ENCODE measurements at regions not wholly inside any gene's neighbourhood (a gene's known extent, or its start where the extent isn't known, plus 50 kb on each side); places are given as distances from the start of the nearest gene placed in this dataset.

- Histone ChIP-seq H3K4me1 (no peaks in the 10 kb centered on the region), H3K9me3 (peaks cover 0 to 3% (median 0%) of the 10 kb centered on the region in 4 donors), H3K27ac (no peak overlapping the region), H3K36me3 (no peaks in the 10 kb centered on the region), H3K27me3 (no peaks in the 10 kb centered on the region), H3K4me3 (no peak overlapping the region)
- 84 to 85% methylated on average over 2 of the region's 2 CpGs for WGBS, 2 donors
- DNase-seq = no peak
- no peak for TF ChIP-seq POLR2AphosphoS5 (IDR thresholded peaks at IDR 0.05)
- no peak for TF ChIP-seq CTCF (IDR thresholded peaks at IDR 0.05)
- TF ChIP-seq POLR2A (IDR thresholded peaks at IDR 0.05) = no peak
- no peak for TF ChIP-seq EP300 (IDR thresholded peaks at IDR 0.05)
- intact Hi-C loops (cut with DNase I) = no loop called here
Measured at GRCh38 chr15:94722024-94722636, 490.8 kb downstream of the MCTP2 start.

GRCh38 chr15:94723801-94724200 lies 492.4 kb downstream of the MCTP2 start:
- 28 to 61% methylated on average over 2 of the region's 2 CpGs for WGBS, 2 donors
- no peaks in the 10 kb centered on the region for H3K36me3 ChIP-seq
- H3K27ac ChIP-seq = no peak overlapping the region
- DNase-seq = no peak
- no peak overlapping the region for H3K4me3 ChIP-seq
- TF ChIP-seq POLR2A (IDR thresholded peaks at IDR 0.05) (no peak), EP300 (IDR thresholded peaks at IDR 0.05) (no peak), CTCF (IDR thresholded peaks at IDR 0.05) (no peak), POLR2AphosphoS5 (IDR thresholded peaks at IDR 0.05) (no peak)
- intact Hi-C loops (cut with DNase I) = no loop called here
- H3K4me1 ChIP-seq = no peaks in the 10 kb centered on the region
- peaks cover 0 to 3% (median 0%) of the 10 kb centered on the region in 4 donors for H3K9me3 ChIP-seq
- no peaks in the 10 kb centered on the region for H3K27me3 ChIP-seq

- no peak for TF ChIP-seq CTCF (IDR thresholded peaks at IDR 0.05)
- no peak for TF ChIP-seq EP300 (IDR thresholded peaks at IDR 0.05)
- no peak for TF ChIP-seq POLR2AphosphoS5 (IDR thresholded peaks at IDR 0.05)
- TF ChIP-seq POLR2A (IDR thresholded peaks at IDR 0.05) = no peak
- Histone ChIP-seq H3K27ac (no peak overlapping the region), H3K27me3 (no peaks in the 10 kb centered on the region), H3K4me3 (no peak overlapping the region), H3K36me3 (no peaks in the 10 kb centered on the region), H3K4me1 (no peaks in the 10 kb centered on the region), H3K9me3 (no peaks in the 10 kb centered on the region)
- 83 to 91% methylated on average over 3 of the region's 3 CpGs for WGBS, 2 donors
- DNase-seq = no peak
- intact Hi-C loops (cut with DNase I) = no loop called here
Measured at GRCh38 chr15:94731286-94731685, 499.9 kb downstream of the MCTP2 start.

- Histone ChIP-seq H3K27ac (no peak overlapping the region), H3K4me3 (no peak overlapping the region), H3K27me3 (no peaks in the 10 kb centered on the region), H3K4me1 (no peaks in the 10 kb centered on the region), H3K36me3 (no peaks in the 10 kb centered on the region), H3K9me3 (no peaks in the 10 kb centered on the region)
- 90 to 96% methylated on average over 1 of the region's 1 CpG for WGBS, 2 donors
- DNase-seq = no peak
- intact Hi-C loops (cut with DNase I) = no loop called here
- TF ChIP-seq POLR2A (IDR thresholded peaks at IDR 0.05) = no peak
- no peak for TF ChIP-seq EP300 (IDR thresholded peaks at IDR 0.05)
- no peak for TF ChIP-seq POLR2AphosphoS5 (IDR thresholded peaks at IDR 0.05)
- TF ChIP-seq CTCF (IDR thresholded peaks at IDR 0.05) = no peak
Measured at GRCh38 chr15:94734460-94734859, 503.1 kb downstream of the MCTP2 start.

GRCh38 chr15:94736236-94736635 lies 504.9 kb downstream of the MCTP2 start:
- TF ChIP-seq CTCF (IDR thresholded peaks at IDR 0.05) = no peak
- no peak for TF ChIP-seq POLR2A (IDR thresholded peaks at IDR 0.05)
- no peak for TF ChIP-seq EP300 (IDR thresholded peaks at IDR 0.05)
- TF ChIP-seq POLR2AphosphoS5 (IDR thresholded peaks at IDR 0.05) = no peak
- Histone ChIP-seq H3K4me1 (no peaks in the 10 kb centered on the region), H3K4me3 (no peak overlapping the region), H3K27me3 (no peaks in the 10 kb centered on the region), H3K36me3 (no peaks in the 10 kb centered on the region), H3K9me3 (no peaks in the 10 kb centered on the region), H3K27ac (no peak overlapping the region)
- intact Hi-C loops (cut with DNase I) = no loop called here
- DNase-seq = no peak
